Right cardiac atrium (tissue), 5 donors: ENCODE measurements at regions not wholly inside any gene's neighbourhood (a gene's known extent, or its start where the extent isn't known, plus 50 kb on each side); places are given as distances from the start of the nearest gene placed in this dataset.
"Not testable (repeated sequence)": the region's sequence is repeated elsewhere in the genome, so short reads cannot be mapped to it uniquely, and the experiment has no call there.

Experiments used
- ATAC-seq, 2 donors: fragments of 200-7000 bp; cut with Tn5 transposase; one replicate each; pipeline versions ENCODE4 v1.8.0 to v1.9.1; 2020; ENCODE audit warnings: moderate library complexity in 2 of 2, mild to moderate bottlenecking in 1 of 2
- DNase-seq, 3 donors: peaks; one replicate each; pipeline ENCODE4 v3.0.0-alpha.2; 2020
- H3K27ac ChIP-seq: one replicate; pipeline ENCODE4 v1.5.1; 2013; ENCODE audit warnings: mild to moderate bottlenecking, low read length, control low read depth, moderate library complexity
- H3K27me3 ChIP-seq: one replicate; pipeline ENCODE4 v1.6.1; 2013; ENCODE audit not compliant: control insufficient read depth, insufficient read depth
- H3K4me1 ChIP-seq: one replicate; pipeline ENCODE4 v1.6.1; 2013; ENCODE audit warnings: low read length; ENCODE audit not compliant: control insufficient read depth, insufficient read depth
- H3K4me3 ChIP-seq: one replicate; pipeline ENCODE4 v1.5.1; 2013; ENCODE audit warnings: low read length, control low read depth
- H3K9me3 ChIP-seq: one replicate; pipeline ENCODE4 v1.6.1; 2013; ENCODE audit warnings: low read length; ENCODE audit not compliant: control insufficient read depth
- WGBS: extraction: QIAGEN DNeasy Blood & Tissue Kit; methylation state at CpG from one replicate; pipeline ENCODE4 v1.1.7; 2013; 5-methylcytosine and 5-hydroxymethylcytosine counted together
- intact Hi-C, 4 donors: fragments of 100-400 bp; cut with DNase I; formaldehyde crosslinking; loops; one replicate each; pipeline versions ENCODE4 v1.11.0 to v1.14.0; 2022 to 2023
- donor health status: healthy with polysubstance abuse.
- donor health status: DM: no; HTN: yes; CAD: no.
- donor health status: DM: no; HTN: no; CAD: no.
- donor health status: DM: no; HTN: yes; CAD: no; lungs with severe emphysema.
- donor health status: DM: yes; HTN: yes; CAD: no.

GRCh38 chr14:105615986-105616801, 89.8 kb downstream of the TMEM121 start:
- not testable (repeated sequence) for H3K27me3 ChIP-seq
- intact Hi-C loops, result loop anchor here (2.0 to 10.0 kb wide), 3 partner anchors 145 to 149 kb away; no protein-coding TSS in a partner anchor

GRCh38 chr14:105616802-105617192, 90.4 kb downstream of the TMEM121 start:
- Histone ChIP-seq H3K27ac (no peak overlapping the region), H3K4me1 (no peaks in the 10 kb centered on the region), H3K27me3 (no peaks in the 10 kb centered on the region), H3K9me3 (no peaks in the 10 kb centered on the region), H3K4me3 (no peak overlapping the region)
- intact Hi-C loops, result loop anchor here (2.0 to 10.0 kb wide), 3 partner anchors 144 to 148 kb away; no protein-coding TSS in a partner anchor
- peak; percentile 57 to 67 for ATAC-seq
- 66% methylated on average over 8 of the region's 8 CpGs for WGBS
- DNase-seq, result peak in 1 of 3 donors; percentile 18

More at GRCh38 chr14:105615986-105616801, 89.8 kb downstream of the TMEM121 start:
- not testable (repeated sequence) for H3K27ac ChIP-seq, H3K4me1 ChIP-seq, H3K4me3 ChIP-seq, H3K9me3 ChIP-seq
- WGBS, result 76% methylated on average over 23 of the region's 24 CpGs
- ATAC-seq (peak; percentile 53 to 62), DNase-seq (peak in 1 of 3 donors; percentile 24)

- 76% methylated on average over 7 of the region's 7 CpGs for WGBS
- Histone ChIP-seq H3K27me3 (no peaks in the 10 kb centered on the region), H3K4me1 (no peaks in the 10 kb centered on the region), H3K4me3 (no peak overlapping the region), H3K9me3 (no peaks in the 10 kb centered on the region), H3K27ac (no peak overlapping the region)
- intact Hi-C loops, result loop anchor here (2.0 to 10.0 kb wide), 3 partner anchors 144 to 148 kb away; no protein-coding TSS in a partner anchor
- ATAC-seq, result peak; percentile 42 to 53
- no peak for DNase-seq
Measured at GRCh38 chr14:105617201-105617777, 90.9 kb downstream of the TMEM121 start.

GRCh38 chr14:105617805-105618204, 91.4 kb downstream of the TMEM121 start:
- H3K9me3 ChIP-seq, H3K4me1 ChIP-seq, H3K27ac ChIP-seq, H3K27me3 ChIP-seq, H3K4me3 ChIP-seq: not testable (repeated sequence)
- intact Hi-C loops, result loop anchor here (2.0 to 10.0 kb wide), 3 partner anchors 143 to 147 kb away; no protein-coding TSS in a partner anchor
- WGBS, result 65% methylated on average over 5 of the region's 8 CpGs
- peak in 1 of 2 donors; percentile 15 for ATAC-seq
- peak in 1 of 3 donors; percentile 19 for DNase-seq

- intact Hi-C loops, result loop anchor here in 2 of 4 donors (5.0 to 10.0 kb wide), 2 partner anchors 143 to 145 kb away; no protein-coding TSS in a partner anchor
- not testable (repeated sequence) for H3K27ac ChIP-seq, ATAC-seq, H3K4me1 ChIP-seq, H3K4me3 ChIP-seq, H3K27me3 ChIP-seq, DNase-seq, H3K9me3 ChIP-seq
- WGBS, result 63% methylated on average over 3 of the region's 6 CpGs
Measured at GRCh38 chr14:105619324-105619723, 92.9 kb downstream of the TMEM121 start.

- 68% methylated on average over 21 of the region's 35 CpGs for WGBS
- ATAC-seq, H3K27ac ChIP-seq, H3K9me3 ChIP-seq, H3K27me3 ChIP-seq, H3K4me1 ChIP-seq, H3K4me3 ChIP-seq, intact Hi-C loops: not testable (repeated sequence)
- DNase-seq, result peak in 2 of 3 donors; percentile 18 to 20
Measured at GRCh38 chr14:105620178-105620864, 93.9 kb downstream of the TMEM121 start.

- intact Hi-C loops, H3K27me3 ChIP-seq, H3K4me3 ChIP-seq, H3K4me1 ChIP-seq, H3K9me3 ChIP-seq, ATAC-seq, H3K27ac ChIP-seq: not testable (repeated sequence)
- DNase-seq, result peak in 2 of 3 donors; percentile 77
- WGBS, result 72% methylated on average over 11 of the region's 21 CpGs
Measured at GRCh38 chr14:105620865-105621471, 94.6 kb downstream of the TMEM121 start.

- peak; percentile 23 to 28 for ATAC-seq
- intact Hi-C loops, H3K4me3 ChIP-seq, H3K27me3 ChIP-seq, H3K9me3 ChIP-seq, H3K27ac ChIP-seq, H3K4me1 ChIP-seq: not testable (repeated sequence)
- WGBS, result 76% methylated on average over 23 of the region's 23 CpGs
- peak in 2 of 3 donors; percentile 24 to 48 for DNase-seq
Measured at GRCh38 chr14:105621479-105622328, 95.3 kb downstream of the TMEM121 start.

- Histone ChIP-seq H3K9me3 (no peaks in the 10 kb centered on the region), H3K27me3 (no peaks in the 10 kb centered on the region), H3K4me3 (no peak overlapping the region), H3K27ac (no peak overlapping the region), H3K4me1 (no peaks in the 10 kb centered on the region)
- DNase-seq, result peak in 2 of 3 donors; percentile 9 to 24
- WGBS, result 82% methylated on average over 12 of the region's 12 CpGs
- intact Hi-C loops, result no loop called here
- ATAC-seq, result peak; percentile 48 to 53
Measured at GRCh38 chr14:105622329-105622955, 96.1 kb downstream of the TMEM121 start.
